Epithelial cell of proximal tubule (primary cell): ENCODE measurements at regions not wholly inside any gene's neighbourhood (a gene's known extent, or its start where the extent isn't known, plus 50 kb on each side); places are given as distances from the start of the nearest gene placed in this dataset.

Experiments used
- DNase-seq: peaks from one replicate; pipeline ENCODE4 v3.0.0-alpha.2; 2011; ENCODE audit warnings: low read depth
- H3K4me3 ChIP-seq: 2 replicates; pipeline ENCODE4 v1.5.1; 2011; ENCODE audit warnings: low read depth, mild to moderate bottlenecking, low read length
- TF ChIP-seq, protein P1 (sequence below): conservative IDR thresholded peaks from 2 replicates; pipeline ENCODE4 v1.5.1; 2012; ENCODE audit warnings: low read depth, mild to moderate bottlenecking, low read length

DNA sequence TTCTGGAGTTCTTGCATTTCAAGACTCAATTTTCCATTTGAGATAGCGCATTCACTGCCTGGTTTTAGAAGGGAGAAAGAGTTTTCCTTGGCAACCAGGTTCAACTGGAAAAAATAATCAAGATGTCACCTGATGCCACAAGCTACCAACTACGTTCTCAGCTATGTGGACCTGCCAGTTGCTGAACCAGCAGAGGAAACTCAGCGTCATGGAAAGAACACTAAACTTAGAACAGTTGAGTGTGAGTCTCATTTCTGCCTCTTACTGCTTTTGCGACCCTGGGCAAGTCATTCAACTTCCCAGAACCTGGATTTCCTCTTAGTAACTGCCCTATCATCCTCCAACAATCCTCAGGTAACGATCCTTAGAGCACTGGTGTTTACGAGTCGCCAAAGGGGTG, 373.0 kb upstream of the ESRRG start:
- no peak for DNase-seq
- TF ChIP-seq, protein P1, sequence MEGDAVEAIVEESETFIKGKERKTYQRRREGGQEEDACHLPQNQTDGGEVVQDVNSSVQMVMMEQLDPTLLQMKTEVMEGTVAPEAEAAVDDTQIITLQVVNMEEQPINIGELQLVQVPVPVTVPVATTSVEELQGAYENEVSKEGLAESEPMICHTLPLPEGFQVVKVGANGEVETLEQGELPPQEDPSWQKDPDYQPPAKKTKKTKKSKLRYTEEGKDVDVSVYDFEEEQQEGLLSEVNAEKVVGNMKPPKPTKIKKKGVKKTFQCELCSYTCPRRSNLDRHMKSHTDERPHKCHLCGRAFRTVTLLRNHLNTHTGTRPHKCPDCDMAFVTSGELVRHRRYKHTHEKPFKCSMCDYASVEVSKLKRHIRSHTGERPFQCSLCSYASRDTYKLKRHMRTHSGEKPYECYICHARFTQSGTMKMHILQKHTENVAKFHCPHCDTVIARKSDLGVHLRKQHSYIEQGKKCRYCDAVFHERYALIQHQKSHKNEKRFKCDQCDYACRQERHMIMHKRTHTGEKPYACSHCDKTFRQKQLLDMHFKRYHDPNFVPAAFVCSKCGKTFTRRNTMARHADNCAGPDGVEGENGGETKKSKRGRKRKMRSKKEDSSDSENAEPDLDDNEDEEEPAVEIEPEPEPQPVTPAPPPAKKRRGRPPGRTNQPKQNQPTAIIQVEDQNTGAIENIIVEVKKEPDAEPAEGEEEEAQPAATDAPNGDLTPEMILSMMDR, result no peak
- H3K4me3 ChIP-seq, result no peak overlapping the region

DNA sequence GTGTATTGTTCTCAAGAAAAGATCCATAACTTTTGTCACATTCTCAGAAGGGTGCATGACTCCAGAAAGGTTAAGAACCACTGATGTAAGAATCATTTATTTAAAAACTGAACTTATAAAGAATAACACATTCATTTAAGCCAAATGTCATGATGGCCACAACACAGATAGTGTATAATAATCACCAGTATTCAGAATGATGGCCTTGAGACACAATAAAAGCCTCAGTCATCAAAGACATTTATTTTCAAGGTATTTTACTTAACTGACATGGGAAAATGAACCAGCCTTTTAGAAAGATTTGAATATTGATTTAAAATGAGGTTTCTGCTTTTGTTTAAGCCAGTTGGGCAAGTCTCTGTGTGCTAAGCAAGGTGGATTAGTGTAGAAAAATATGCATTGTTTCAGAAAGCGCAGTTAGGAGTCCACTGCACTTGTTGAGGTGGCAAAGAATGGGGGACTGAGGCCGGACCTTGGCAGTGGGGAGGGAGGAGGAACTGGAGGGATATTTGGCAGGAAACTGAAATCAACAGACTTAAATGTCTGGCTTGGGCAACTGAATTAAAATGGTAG, 371.9 kb upstream of the ESRRG start:
- TF ChIP-seq, protein P1, result no peak
- DNase-seq, result no peak
- no peak overlapping the region for H3K4me3 ChIP-seq

DNA sequence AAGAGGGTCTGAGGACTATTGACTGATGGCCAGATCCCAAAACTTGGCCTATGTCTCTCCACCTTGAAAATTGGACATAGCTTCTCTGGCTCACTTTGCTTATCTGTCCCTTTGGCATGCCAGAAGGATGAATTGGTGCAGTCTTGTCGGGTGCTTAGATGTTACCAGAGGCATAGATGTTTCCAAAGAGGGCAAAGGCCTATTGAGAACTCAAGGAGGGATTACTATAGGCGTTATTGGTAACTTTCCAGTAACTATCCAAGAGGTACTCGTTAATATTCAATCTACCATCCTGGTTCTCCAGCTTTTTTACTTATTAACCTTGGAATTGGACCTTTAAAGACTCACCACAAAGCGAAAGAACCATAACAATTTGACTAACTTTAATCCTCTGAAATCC, 368.3 kb upstream of the ESRRG start:
- no peak for DNase-seq
- peak overlapping the region; percentile 33 for H3K4me3 ChIP-seq
- TF ChIP-seq, protein P1, result no peak

DNA sequence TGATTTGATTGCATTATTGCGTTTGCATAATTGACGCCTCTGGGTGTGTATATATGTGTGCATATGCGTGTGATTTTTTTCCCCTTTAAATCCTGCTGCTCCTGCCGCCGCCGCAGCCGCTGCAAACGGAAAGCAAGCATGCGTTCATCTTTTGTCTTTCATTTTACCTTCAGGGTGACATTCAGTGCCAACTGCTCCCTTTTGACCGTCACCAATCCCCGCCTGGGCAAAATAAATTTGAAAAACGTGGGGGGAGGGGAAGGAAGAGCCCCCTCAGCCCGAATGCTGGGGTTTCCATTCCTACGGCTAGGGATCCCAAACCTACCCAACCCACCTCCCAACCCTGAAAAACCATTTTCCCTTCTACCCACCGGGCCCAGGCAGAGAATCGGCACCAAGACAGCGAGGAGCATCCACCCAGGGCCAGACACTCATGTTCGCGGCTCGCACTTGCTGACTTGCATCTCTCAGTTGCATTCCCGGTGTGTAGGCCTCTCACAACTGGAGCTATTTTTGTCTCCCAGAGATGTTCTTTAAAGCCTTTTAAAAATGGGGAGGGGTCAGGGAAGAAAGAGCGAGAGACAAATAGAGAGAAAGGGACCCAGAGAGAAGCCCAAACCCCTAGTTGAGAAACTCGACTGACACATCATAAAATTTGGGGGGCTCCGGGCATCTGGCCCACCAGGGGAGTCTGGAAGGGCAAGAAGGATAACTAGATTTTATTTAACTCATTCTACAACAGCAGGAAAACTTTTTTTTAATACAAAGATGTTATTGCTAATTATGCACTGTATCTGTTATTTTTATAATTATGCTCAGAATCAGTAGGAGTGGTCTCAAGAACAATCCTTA, 367.1 kb upstream of the ESRRG start:
- peak overlapping the region; percentile 56 for H3K4me3 ChIP-seq
- TF ChIP-seq, protein P1, result no peak
- no peak for DNase-seq

DNA sequence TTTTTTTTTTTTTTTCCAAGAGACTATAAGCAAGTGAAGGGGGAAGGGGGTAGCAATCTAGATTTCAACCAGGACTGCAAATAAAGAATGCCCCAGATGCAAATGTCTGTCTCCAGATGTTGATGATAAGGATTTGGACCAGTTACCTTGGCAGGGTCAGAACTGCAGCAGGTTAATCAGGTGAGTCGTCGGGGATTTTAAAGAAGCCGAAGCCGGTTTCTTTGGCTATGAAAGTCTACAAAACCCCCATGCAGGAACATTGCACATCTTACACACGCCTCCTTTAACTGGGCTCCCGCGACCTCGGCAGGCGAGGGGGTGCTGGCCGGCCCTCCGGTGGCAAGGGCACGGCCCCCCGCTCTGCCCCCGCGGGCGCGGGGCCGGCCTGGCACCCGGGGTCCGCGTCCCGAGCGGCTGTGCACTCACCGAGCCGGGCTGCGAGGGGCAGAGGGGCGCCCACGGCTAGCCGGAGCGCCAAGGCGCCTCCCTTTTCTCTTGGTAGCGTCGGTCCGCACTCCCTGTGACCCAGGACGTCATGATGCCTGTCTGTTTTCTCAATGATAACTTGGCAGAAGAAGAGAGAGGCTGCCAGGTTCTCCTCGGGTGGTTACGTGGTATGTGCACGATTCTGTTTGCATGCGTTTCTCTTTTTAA, 366.3 kb upstream of the ESRRG start:
- TF ChIP-seq, protein P1, result no peak
- DNase-seq, result no peak
- peak overlapping the region; percentile 56 for H3K4me3 ChIP-seq

DNA sequence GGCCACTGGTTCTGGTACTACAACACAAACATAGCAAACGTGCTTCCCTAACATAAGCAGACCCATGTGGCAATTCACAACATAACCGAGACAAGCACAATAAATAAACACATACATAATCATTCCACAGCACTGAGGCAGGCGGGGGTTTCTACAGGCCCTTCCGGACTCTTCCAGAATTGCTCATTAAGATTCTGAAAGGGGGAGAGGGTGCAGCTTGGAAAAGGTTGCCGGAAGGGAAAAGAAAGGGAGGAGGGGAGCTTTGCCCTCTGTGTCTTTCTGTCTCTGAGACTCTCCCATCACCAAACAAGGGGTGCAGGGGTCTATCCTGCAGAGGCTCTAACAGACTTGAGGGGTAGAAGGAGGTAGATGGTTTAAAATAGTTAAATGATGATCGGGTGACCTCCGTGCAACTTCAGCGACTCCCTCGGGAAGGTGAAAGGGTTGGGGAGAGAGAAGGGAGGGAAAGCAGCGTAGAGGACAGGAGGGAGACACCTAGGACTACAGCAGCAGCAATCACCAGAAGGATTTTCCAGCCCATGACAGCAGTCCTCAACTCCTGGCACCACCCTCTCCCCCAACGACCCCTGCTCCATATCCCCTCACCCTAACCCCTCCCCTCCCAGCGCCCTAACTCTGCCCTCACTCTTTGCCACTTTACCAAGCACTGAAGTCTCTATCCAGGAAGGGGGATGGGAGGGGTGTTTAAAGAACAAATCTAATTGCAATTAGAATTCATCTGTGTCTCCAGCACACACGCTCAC, 365.5 kb upstream of the ESRRG start:
- H3K4me3 ChIP-seq, result peak overlapping the region; percentile 56
- TF ChIP-seq, protein P1, result no peak
- DNase-seq, result no peak
